Posterior cingulate gyrus (tissue), 11 donors: ENCODE measurements at regions not wholly inside any gene's neighbourhood (a gene's known extent, or its start where the extent isn't known, plus 50 kb on each side); places are given as distances from the start of the nearest gene placed in this dataset.
"Not testable (repeated sequence)": the region's sequence is repeated elsewhere in the genome, so short reads cannot be mapped to it uniquely, and the experiment has no call there.

Experiments
- DNase-seq, 10 donors: peaks; one replicate each; pipeline versions ENCODE4 v3.0.0 to v3.0.0-alpha.2; 2020 to 2021; ENCODE audit warnings: mixed read lengths in 3 of 10
- intact Hi-C: fragments of 100-400 bp; cut with DNase I; formaldehyde crosslinking; loops from one replicate; pipeline ENCODE4 v1.15.1; 2023

- DNase-seq = no peak
- intact Hi-C loops = no loop called here
Measured at GRCh38 chr3:59513570-59513969, 463.7 kb upstream of the CFAP20DC start.

GRCh38 chr3:59512066-59512465 is 462.2 kb upstream of the CFAP20DC start:
- intact Hi-C loops = no loop called here
- DNase-seq = no peak

- DNase-seq = no peak
- intact Hi-C loops = no loop called here
Measured at GRCh38 chr3:59510576-59510975, 460.8 kb upstream of the CFAP20DC start.

- no peak for DNase-seq
- intact Hi-C loops = no loop called here
Measured at GRCh38 chr3:59508273-59508672, 458.4 kb upstream of the CFAP20DC start.

GRCh38 chr3:59506191-59506590 is 456.4 kb upstream of the CFAP20DC start:
- no peak for DNase-seq
- intact Hi-C loops = no loop called here

GRCh38 chr3:59503441-59503840 is 453.6 kb upstream of the CFAP20DC start:
- intact Hi-C loops = no loop called here
- no peak for DNase-seq

- intact Hi-C loops = no loop called here
- DNase-seq = no peak
Measured at GRCh38 chr3:59502806-59503205, 453.0 kb upstream of the CFAP20DC start.

- DNase-seq = no peak
- intact Hi-C loops = no loop called here
Measured at GRCh38 chr3:59499954-59500353, 450.1 kb upstream of the CFAP20DC start.

- intact Hi-C loops = no loop called here
- peak in 1 of 10 donors; percentile 57 for DNase-seq
Measured at GRCh38 chr3:59499000-59499399, 449.2 kb upstream of the CFAP20DC start.

- DNase-seq = no peak
- intact Hi-C loops = no loop called here
Measured at GRCh38 chr3:59496250-59496649, 446.4 kb upstream of the CFAP20DC start.

- DNase-seq, intact Hi-C loops: not testable (repeated sequence)
Measured at GRCh38 chr3:59494969-59495368, 445.1 kb upstream of the CFAP20DC start.

GRCh38 chr3:59486520-59486919 is 436.7 kb upstream of the CFAP20DC start:
- intact Hi-C loops = no loop called here
- DNase-seq = no peak

- DNase-seq = no peak
- intact Hi-C loops = no loop called here
Measured at GRCh38 chr3:59483191-59483590, 433.4 kb upstream of the CFAP20DC start.

GRCh38 chr3:59482684-59483083 is 432.9 kb upstream of the CFAP20DC start:
- DNase-seq = no peak
- intact Hi-C loops = no loop called here

GRCh38 chr3:59481776-59482400 is 432.1 kb upstream of the CFAP20DC start:
- DNase-seq = no peak
- intact Hi-C loops = no loop called here

- intact Hi-C loops = no loop called here
- no peak for DNase-seq
Measured at GRCh38 chr3:59480486-59480995, 430.7 kb upstream of the CFAP20DC start.

- intact Hi-C loops = no loop called here
- DNase-seq = no peak
Measured at GRCh38 chr3:59473636-59474035, 423.8 kb upstream of the CFAP20DC start.

- no peak for DNase-seq
- intact Hi-C loops = no loop called here
Measured at GRCh38 chr3:59472541-59472940, 422.7 kb upstream of the CFAP20DC start.

- intact Hi-C loops = no loop called here
- no peak for DNase-seq
Measured at GRCh38 chr3:59469948-59470723, 420.3 kb upstream of the CFAP20DC start.

GRCh38 chr3:59467476-59467875 is 417.7 kb upstream of the CFAP20DC start:
- DNase-seq = no peak
- intact Hi-C loops = no loop called here

- DNase-seq = no peak
- intact Hi-C loops = no loop called here
Measured at GRCh38 chr3:59464187-59464586, 414.4 kb upstream of the CFAP20DC start.

- no peak for DNase-seq
- intact Hi-C loops = no loop called here
Measured at GRCh38 chr3:59463253-59463652, 413.4 kb upstream of the CFAP20DC start.
